Fibroblast of lung (primary cell): ENCODE measurements at regions not wholly inside any gene's neighbourhood (a gene's known extent, or its start where the extent isn't known, plus 50 kb on each side); places are given as distances from the start of the nearest gene placed in this dataset.

ENCODE experiments used
- EZH2 ChIP-seq: IDR thresholded peaks from 2 replicates; pipeline ENCODE4 v1.5.1; 2012; ENCODE audit warnings: low read length, control low read depth, mild to moderate bottlenecking; ENCODE audit errors: missing control alignments
- TF ChIP-seq, protein P1 (sequence below), 2 donors: IDR thresholded peaks in 1 of 2; conservative IDR thresholded peaks in 1 of 2; 1 replicate in 1 of 2; 2 replicates in 1 of 2; pipeline ENCODE4 v1.5.1; 2011 to 2012; ENCODE audit warnings: low read length in 2 of 2, control low read depth in 1 of 2, inconsistent platforms in 1 of 2, low read depth in 1 of 2, mild to moderate bottlenecking in 1 of 2

DNA sequence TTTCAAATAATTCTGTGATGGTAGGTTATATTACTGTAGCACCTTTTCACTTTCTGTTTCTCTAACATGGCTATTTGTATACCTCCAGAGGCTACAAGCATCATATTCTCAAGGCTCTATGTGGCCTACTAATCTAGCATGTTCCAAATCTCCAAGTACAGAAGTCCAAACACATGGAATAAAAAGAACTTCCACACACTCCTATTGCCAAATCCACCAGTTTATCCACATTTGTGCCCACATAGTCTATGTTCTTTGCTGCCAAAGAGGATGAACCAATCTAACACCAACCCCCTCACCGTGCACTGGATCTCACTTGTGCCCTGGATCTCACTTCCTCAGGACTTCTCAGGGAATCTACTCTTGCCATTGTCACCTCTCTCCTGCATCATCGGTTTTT lies 247.3 kb upstream of the RBBP8 start:
- no peak for TF ChIP-seq EZH2
- TF ChIP-seq, protein P1, sequence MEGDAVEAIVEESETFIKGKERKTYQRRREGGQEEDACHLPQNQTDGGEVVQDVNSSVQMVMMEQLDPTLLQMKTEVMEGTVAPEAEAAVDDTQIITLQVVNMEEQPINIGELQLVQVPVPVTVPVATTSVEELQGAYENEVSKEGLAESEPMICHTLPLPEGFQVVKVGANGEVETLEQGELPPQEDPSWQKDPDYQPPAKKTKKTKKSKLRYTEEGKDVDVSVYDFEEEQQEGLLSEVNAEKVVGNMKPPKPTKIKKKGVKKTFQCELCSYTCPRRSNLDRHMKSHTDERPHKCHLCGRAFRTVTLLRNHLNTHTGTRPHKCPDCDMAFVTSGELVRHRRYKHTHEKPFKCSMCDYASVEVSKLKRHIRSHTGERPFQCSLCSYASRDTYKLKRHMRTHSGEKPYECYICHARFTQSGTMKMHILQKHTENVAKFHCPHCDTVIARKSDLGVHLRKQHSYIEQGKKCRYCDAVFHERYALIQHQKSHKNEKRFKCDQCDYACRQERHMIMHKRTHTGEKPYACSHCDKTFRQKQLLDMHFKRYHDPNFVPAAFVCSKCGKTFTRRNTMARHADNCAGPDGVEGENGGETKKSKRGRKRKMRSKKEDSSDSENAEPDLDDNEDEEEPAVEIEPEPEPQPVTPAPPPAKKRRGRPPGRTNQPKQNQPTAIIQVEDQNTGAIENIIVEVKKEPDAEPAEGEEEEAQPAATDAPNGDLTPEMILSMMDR (conservative IDR thresholded peaks at IDR 0.05 in 1 of 2, IDR thresholded peaks at IDR 0.05 in 1 of 2; ENCODE audit: low read depth in 1 of 2, low read length in 2 of 2): no peak
